K562 (cell line): ENCODE measurements at regions not wholly inside any gene's neighbourhood (a gene's known extent, or its start where the extent isn't known, plus 50 kb on each side); places are given as distances from the start of the nearest gene placed in this dataset.

Experiments
- BRF1 ChIP-seq: IDR thresholded peaks from 3 replicates; pipeline ENCODE4 v1.6.1; 2011; ENCODE audit warnings: borderline replicate concordance, mild to moderate bottlenecking; ENCODE audit not compliant: insufficient read length; ENCODE audit errors: extremely low read depth
- POLR3G ChIP-seq: IDR thresholded peaks from 2 replicates; pipeline ENCODE4 v1.6.1; 2011; ENCODE audit not compliant: insufficient read length, insufficient replicate concordance; ENCODE audit errors: extremely low read depth
- ZNF253 ChIP-seq: fragments of 250-450 bp; sonication (Bioruptor Pico); conservative IDR thresholded peaks from 2 replicates; pipeline ENCODE4 v1.6.1; 2021; ENCODE audit warnings: mild to moderate bottlenecking
- TF ChIP-seq, protein P1 (sequence below), 2 experiments: fragments of 450-650 bp; IDR thresholded peaks; 2 replicates each; pipeline ENCODE4 v1.6.1; 2018; ENCODE audit warnings: mild to moderate bottlenecking in 2 of 2, low read depth in 1 of 2; ENCODE audit not compliant: partially characterized antibody in 2 of 2

GRCh38 chr14:55513491-55513890 lies 66.5 kb upstream of the KTN1 start:
- TF ChIP-seq BRF1 (no peak), ZNF253 (CRISPR knock-in tag) (no peak), POLR3G (no peak)
- TF ChIP-seq, protein P1, sequence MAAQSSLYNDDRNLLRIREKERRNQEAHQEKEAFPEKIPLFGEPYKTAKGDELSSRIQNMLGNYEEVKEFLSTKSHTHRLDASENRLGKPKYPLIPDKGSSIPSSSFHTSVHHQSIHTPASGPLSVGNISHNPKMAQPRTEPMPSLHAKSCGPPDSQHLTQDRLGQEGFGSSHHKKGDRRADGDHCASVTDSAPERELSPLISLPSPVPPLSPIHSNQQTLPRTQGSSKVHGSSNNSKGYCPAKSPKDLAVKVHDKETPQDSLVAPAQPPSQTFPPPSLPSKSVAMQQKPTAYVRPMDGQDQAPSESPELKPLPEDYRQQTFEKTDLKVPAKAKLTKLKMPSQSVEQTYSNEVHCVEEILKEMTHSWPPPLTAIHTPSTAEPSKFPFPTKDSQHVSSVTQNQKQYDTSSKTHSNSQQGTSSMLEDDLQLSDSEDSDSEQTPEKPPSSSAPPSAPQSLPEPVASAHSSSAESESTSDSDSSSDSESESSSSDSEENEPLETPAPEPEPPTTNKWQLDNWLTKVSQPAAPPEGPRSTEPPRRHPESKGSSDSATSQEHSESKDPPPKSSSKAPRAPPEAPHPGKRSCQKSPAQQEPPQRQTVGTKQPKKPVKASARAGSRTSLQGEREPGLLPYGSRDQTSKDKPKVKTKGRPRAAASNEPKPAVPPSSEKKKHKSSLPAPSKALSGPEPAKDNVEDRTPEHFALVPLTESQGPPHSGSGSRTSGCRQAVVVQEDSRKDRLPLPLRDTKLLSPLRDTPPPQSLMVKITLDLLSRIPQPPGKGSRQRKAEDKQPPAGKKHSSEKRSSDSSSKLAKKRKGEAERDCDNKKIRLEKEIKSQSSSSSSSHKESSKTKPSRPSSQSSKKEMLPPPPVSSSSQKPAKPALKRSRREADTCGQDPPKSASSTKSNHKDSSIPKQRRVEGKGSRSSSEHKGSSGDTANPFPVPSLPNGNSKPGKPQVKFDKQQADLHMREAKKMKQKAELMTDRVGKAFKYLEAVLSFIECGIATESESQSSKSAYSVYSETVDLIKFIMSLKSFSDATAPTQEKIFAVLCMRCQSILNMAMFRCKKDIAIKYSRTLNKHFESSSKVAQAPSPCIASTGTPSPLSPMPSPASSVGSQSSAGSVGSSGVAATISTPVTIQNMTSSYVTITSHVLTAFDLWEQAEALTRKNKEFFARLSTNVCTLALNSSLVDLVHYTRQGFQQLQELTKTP (IDR thresholded peaks at IDR 0.05; ENCODE audit: low read depth in 1 of 2, partially characterized antibody in 2 of 2), result no peak
